ENCODE measurements at regions not wholly inside any gene's neighbourhood (a gene's known extent, or its start where the extent isn't known, plus 50 kb on each side); places are given as distances from the start of the nearest gene placed in this dataset.
"Not testable (repeated sequence)": the region's sequence is repeated elsewhere in the genome, so short reads cannot be mapped to it uniquely, and the experiment has no call there.

- Histone ChIP-seq H3K4me1 (ENCODE audit: insufficient read depth, low read length) (peaks cover 66% of the 10 kb centered on the region), H3K4me3 (ENCODE audit: low read length in 2 of 2) (no peak overlapping the region), H3K27ac (ENCODE audit: low read depth, low read length) (no peak overlapping the region), H3K27me3 (ENCODE audit: insufficient read depth, low read length) (no peaks in the 10 kb centered on the region), H3K36me3 (ENCODE audit: insufficient read depth, low read length) (no peaks in the 10 kb centered on the region), H3K9me3 (ENCODE audit: control insufficient read depth in 1 of 2, low read length in 2 of 2) (no peaks in the 10 kb centered on the region)
- H3K27ac Mint-ChIP-seq, result peak overlapping the region in 6 of 7 donors; percentile 5 to 57 (median 26)
- DNase-seq, result no peak
- intact Hi-C loops (cut with micrococcal nuclease), result loop anchor here (5.0 to 10.0 kb wide), 2 partner anchors 1846 to 1871 kb away; partner anchors contain the start of genes RIOK2 and ST8SIA4
- ChIA-PET CTCF (ENCODE audit: partially characterized antibody) (interaction anchor here (2.4 to 3.1 kb wide), 2 partner anchors 30 to 123 kb away, joined by 18 to 37 read pairs; no protein-coding TSS in a partner anchor), POLR2A (ENCODE audit: partially characterized antibody) (interaction anchor here (0.8 kb wide), 1 partner anchor 101 kb away, joined by 3 read pairs; no protein-coding TSS in a partner anchor)
- H3K27me3 Mint-ChIP-seq, result no peaks in the 10 kb centered on the region
- H3K4me3 Mint-ChIP-seq, result peak overlapping the region in 3 of 8 donors; percentile 9 to 33 (median 10)
- H3K36me3 Mint-ChIP-seq, result peaks cover 4 to 11% of the 10 kb centered on the region in 2 donors
- peaks cover 56 to 86% (median 68%) of the 10 kb centered on the region in 4 donors for H3K4me1 Mint-ChIP-seq
- peaks cover 0 to 7% (median 3%) of the 10 kb centered on the region in 8 donors for H3K9me3 Mint-ChIP-seq
Measured at GRCh38 chr5:99030906-99031440, 102.2 kb upstream of the CHD1 start.

GRCh38 chr5:99029172-99029571, 100.4 kb upstream of the CHD1 start:
- H3K27me3 Mint-ChIP-seq, result no peaks in the 10 kb centered on the region
- peak overlapping the region in 2 of 7 donors; percentile 11 to 38 for H3K27ac Mint-ChIP-seq
- H3K36me3 Mint-ChIP-seq, result peaks cover 0 to 6% of the 10 kb centered on the region in 2 donors
- no peaks in the 10 kb centered on the region for H3K9me3 ChIP-seq (ENCODE audit: control insufficient read depth in 1 of 2, low read length in 2 of 2)
- H3K4me3 ChIP-seq (ENCODE audit: low read length in 2 of 2), result no peak overlapping the region
- H3K36me3 ChIP-seq (ENCODE audit: insufficient read depth, low read length), result no peaks in the 10 kb centered on the region
- no peak for DNase-seq
- peak overlapping the region in 1 of 8 donors; percentile 26 for H3K4me3 Mint-ChIP-seq
- H3K27me3 ChIP-seq (ENCODE audit: insufficient read depth, low read length), result no peaks in the 10 kb centered on the region
- H3K27ac ChIP-seq (ENCODE audit: low read depth, low read length), result no peak overlapping the region
- no peaks in the 10 kb centered on the region for H3K9me3 Mint-ChIP-seq
- POLR2A ChIA-PET (ENCODE audit: partially characterized antibody), result interaction anchor here (3.3 to 5.5 kb wide), 2 partner anchors 9 to 101 kb away, joined by 16 to 60 read pairs; partner anchors contain the start of gene CHD1
- CTCF ChIA-PET (ENCODE audit: partially characterized antibody), result interaction anchor here (0.9 to 1.0 kb wide), 2 partner anchors 17 to 53 kb away, joined by 3 read pairs; no protein-coding TSS in a partner anchor
- intact Hi-C loops (cut with micrococcal nuclease), result no loop called here
- peaks cover 47 to 73% (median 58%) of the 10 kb centered on the region in 4 donors for H3K4me1 Mint-ChIP-seq
- H3K4me1 ChIP-seq (ENCODE audit: insufficient read depth, low read length), result peaks cover 52% of the 10 kb centered on the region

GRCh38 chr5:99028170-99028569, 99.4 kb upstream of the CHD1 start:
- peak overlapping the region in 5 of 7 donors; percentile 0 to 65 (median 38) for H3K27ac Mint-ChIP-seq
- H3K4me3 ChIP-seq (ENCODE audit: low read length in 2 of 2); DNase-seq; intact Hi-C loops (cut with micrococcal nuclease); H3K9me3 Mint-ChIP-seq; H3K27ac ChIP-seq (ENCODE audit: low read depth, low read length); H3K36me3 ChIP-seq (ENCODE audit: insufficient read depth, low read length); H3K36me3 Mint-ChIP-seq; H3K27me3 ChIP-seq (ENCODE audit: insufficient read depth, low read length); H3K27me3 Mint-ChIP-seq; H3K9me3 ChIP-seq (ENCODE audit: control insufficient read depth in 1 of 2, low read length in 2 of 2): not testable (repeated sequence)
- ChIA-PET CTCF (ENCODE audit: partially characterized antibody) (interaction anchor here (0.9 to 3.6 kb wide), 4 partner anchors 23 to 123 kb away, joined by 3 to 21 read pairs (median 6); no protein-coding TSS in a partner anchor), POLR2A (ENCODE audit: partially characterized antibody) (interaction anchor here (1.3 to 5.5 kb wide), 5 partner anchors 10 to 100 kb away, joined by 3 to 60 read pairs (median 13); partner anchors contain the start of gene CHD1)
- peak overlapping the region in 4 of 8 donors; percentile 14 to 35 (median 26) for H3K4me3 Mint-ChIP-seq
- H3K4me1 Mint-ChIP-seq, result peaks cover 39 to 64% (median 50%) of the 10 kb centered on the region in 4 donors
- peaks cover 44% of the 10 kb centered on the region for H3K4me1 ChIP-seq (ENCODE audit: insufficient read depth, low read length)

GRCh38 chr5:99025298-99026045, 96.7 kb upstream of the CHD1 start:
- Histone ChIP-seq H3K4me1 (ENCODE audit: insufficient read depth, low read length) (peaks cover 17% of the 10 kb centered on the region), H3K9me3 (ENCODE audit: control insufficient read depth in 1 of 2, low read length in 2 of 2) (no peaks in the 10 kb centered on the region), H3K36me3 (ENCODE audit: insufficient read depth, low read length) (no peaks in the 10 kb centered on the region), H3K27ac (ENCODE audit: low read depth, low read length) (no peak overlapping the region), H3K27me3 (ENCODE audit: insufficient read depth, low read length) (no peaks in the 10 kb centered on the region), H3K4me3 (ENCODE audit: low read length in 2 of 2) (no peak overlapping the region)
- no peaks in the 10 kb centered on the region for H3K36me3 Mint-ChIP-seq
- H3K4me3 Mint-ChIP-seq, result no peak overlapping the region
- no peak overlapping the region for H3K27ac Mint-ChIP-seq
- no peaks in the 10 kb centered on the region for H3K9me3 Mint-ChIP-seq
- no peak for DNase-seq
- H3K4me1 Mint-ChIP-seq, result peaks cover 21 to 38% (median 27%) of the 10 kb centered on the region in 4 donors
- no peaks in the 10 kb centered on the region for H3K27me3 Mint-ChIP-seq
- ChIA-PET POLR2A (ENCODE audit: partially characterized antibody) (interaction anchor here (2.8 to 5.5 kb wide), 3 partner anchors 12 to 97 kb away, joined by 13 to 60 read pairs (median 16); partner anchors contain the start of gene CHD1), CTCF (ENCODE audit: partially characterized antibody) (interaction anchor here (1.1 to 3.6 kb wide), 3 partner anchors 35 to 257 kb away, joined by 4 to 21 read pairs (median 4); no protein-coding TSS in a partner anchor)
- intact Hi-C loops (cut with micrococcal nuclease), result no loop called here

- CTCF ChIA-PET (ENCODE audit: partially characterized antibody), result interaction anchor here (0.9 to 1.3 kb wide), 2 partner anchors 9 to 110 kb away, joined by 3 to 4 read pairs; no protein-coding TSS in a partner anchor
- Histone ChIP-seq H3K4me3 (ENCODE audit: low read length in 2 of 2) (no peak overlapping the region), H3K4me1 (ENCODE audit: insufficient read depth, low read length) (peaks cover 17% of the 10 kb centered on the region), H3K27me3 (ENCODE audit: insufficient read depth, low read length) (no peaks in the 10 kb centered on the region), H3K27ac (ENCODE audit: low read depth, low read length) (no peak overlapping the region), H3K36me3 (ENCODE audit: insufficient read depth, low read length) (no peaks in the 10 kb centered on the region), H3K9me3 (ENCODE audit: control insufficient read depth in 1 of 2, low read length in 2 of 2) (no peaks in the 10 kb centered on the region)
- Mint-ChIP-seq H3K4me3 (no peak overlapping the region), H3K4me1 (peaks cover 16 to 28% (median 19%) of the 10 kb centered on the region in 4 donors), H3K9me3 (no peaks in the 10 kb centered on the region), H3K27ac (no peak overlapping the region), H3K36me3 (no peaks in the 10 kb centered on the region), H3K27me3 (no peaks in the 10 kb centered on the region)
- intact Hi-C loops (cut with micrococcal nuclease), result no loop called here
- DNase-seq, result no peak
- POLR2A ChIA-PET (ENCODE audit: partially characterized antibody), result interaction anchor here (0.6 to 1.2 kb wide), 2 partner anchors 95 to 105 kb away, joined by 3 to 5 read pairs; partner anchors contain the start of gene CHD1
Measured at GRCh38 chr5:99023330-99023729, 94.5 kb upstream of the CHD1 start.

- Mint-ChIP-seq H3K9me3 (no peaks in the 10 kb centered on the region), H3K4me1 (peaks cover 8 to 17% (median 11%) of the 10 kb centered on the region in 4 donors), H3K36me3 (no peaks in the 10 kb centered on the region), H3K4me3 (no peak overlapping the region), H3K27me3 (no peaks in the 10 kb centered on the region), H3K27ac (no peak overlapping the region)
- ChIA-PET CTCF (ENCODE audit: partially characterized antibody) (no interaction called here), POLR2A (ENCODE audit: partially characterized antibody) (no interaction called here)
- no peaks in the 10 kb centered on the region for H3K36me3 ChIP-seq (ENCODE audit: insufficient read depth, low read length)
- peaks cover 10% of the 10 kb centered on the region for H3K4me1 ChIP-seq (ENCODE audit: insufficient read depth, low read length)
- H3K9me3 ChIP-seq (ENCODE audit: control insufficient read depth in 1 of 2, low read length in 2 of 2), result no peaks in the 10 kb centered on the region
- H3K27ac ChIP-seq (ENCODE audit: low read depth, low read length), result no peak overlapping the region
- DNase-seq, result no peak
- no peak overlapping the region for H3K4me3 ChIP-seq (ENCODE audit: low read length in 2 of 2)
- intact Hi-C loops (cut with micrococcal nuclease), result no loop called here
- no peaks in the 10 kb centered on the region for H3K27me3 ChIP-seq (ENCODE audit: insufficient read depth, low read length)
Measured at GRCh38 chr5:99022250-99022649, 93.4 kb upstream of the CHD1 start.

- no peak for DNase-seq
- no peak overlapping the region for H3K27ac Mint-ChIP-seq
- no peaks in the 10 kb centered on the region for H3K9me3 Mint-ChIP-seq
- no peak overlapping the region for H3K27ac ChIP-seq (ENCODE audit: low read depth, low read length)
- POLR2A ChIA-PET (ENCODE audit: partially characterized antibody), result interaction anchor here (2.0 kb wide), 1 partner anchor 92 kb away, joined by 7 read pairs; the partner anchor contains the start of gene CHD1
- CTCF ChIA-PET (ENCODE audit: partially characterized antibody), result no interaction called here
- no peaks in the 10 kb centered on the region for H3K27me3 Mint-ChIP-seq
- no peaks in the 10 kb centered on the region for H3K4me1 ChIP-seq (ENCODE audit: insufficient read depth, low read length)
- no peaks in the 10 kb centered on the region for H3K36me3 ChIP-seq (ENCODE audit: insufficient read depth, low read length)
- no peaks in the 10 kb centered on the region for H3K27me3 ChIP-seq (ENCODE audit: insufficient read depth, low read length)
- H3K4me3 Mint-ChIP-seq, result no peak overlapping the region
- no peaks in the 10 kb centered on the region for H3K36me3 Mint-ChIP-seq
- H3K4me3 ChIP-seq (ENCODE audit: low read length in 2 of 2), result no peak overlapping the region
- H3K9me3 ChIP-seq (ENCODE audit: control insufficient read depth in 1 of 2, low read length in 2 of 2), result no peaks in the 10 kb centered on the region
- intact Hi-C loops (cut with micrococcal nuclease), result loop anchor here (2.0 kb wide), 1 partner anchor 14 kb away; no protein-coding TSS in a partner anchor
- peaks cover 0 to 6% (median 2%) of the 10 kb centered on the region in 4 donors for H3K4me1 Mint-ChIP-seq
Measured at GRCh38 chr5:99020698-99021048, 91.9 kb upstream of the CHD1 start.
